ENCODE measurements at regions not wholly inside any gene's neighbourhood (a gene's known extent, or its start where the extent isn't known, plus 50 kb on each side); places are given as distances from the start of the nearest gene placed in this dataset.
A peak's percentile ranks its signal among the peaks of the same experiment; 100 is the strongest.

DNA sequence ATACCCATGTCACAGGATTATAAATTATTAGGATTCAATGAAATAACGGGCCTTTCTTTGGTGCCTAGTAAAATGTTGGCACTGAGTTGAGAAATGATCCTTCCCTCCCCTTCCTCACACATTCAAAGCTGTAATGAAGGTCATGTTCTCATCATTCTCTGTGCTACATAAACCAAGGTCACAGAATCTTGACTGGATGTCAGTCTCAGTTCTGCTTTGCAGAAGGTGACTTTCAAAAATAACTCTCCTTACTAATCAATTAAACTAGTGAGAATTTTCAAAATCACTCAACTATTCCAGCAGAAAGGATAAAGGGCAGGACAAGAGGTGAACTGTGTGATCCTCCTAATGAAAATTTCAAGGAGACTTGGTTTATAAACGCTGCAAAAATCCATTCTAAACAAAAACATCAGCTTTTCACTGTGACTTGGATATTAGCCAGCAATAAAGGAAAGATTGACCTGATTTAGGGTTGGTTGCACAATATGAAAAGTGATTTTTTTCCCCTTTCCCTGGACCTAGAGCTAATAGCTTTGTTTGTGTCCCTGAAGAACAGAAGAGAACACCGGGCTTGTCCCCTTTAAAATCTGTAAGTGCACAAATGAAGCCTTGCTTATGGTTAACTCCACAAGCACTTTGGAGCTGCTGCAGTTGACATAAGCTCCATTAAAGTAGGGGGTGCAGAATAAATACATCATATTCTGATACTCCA is 120.1 kb downstream of the SEC16B start:
- no peak for DNase-seq (ENCODE audit: extremely low read depth in 1 of 11, low read depth in 9 of 11, low spot score in 4 of 11)

DNA sequence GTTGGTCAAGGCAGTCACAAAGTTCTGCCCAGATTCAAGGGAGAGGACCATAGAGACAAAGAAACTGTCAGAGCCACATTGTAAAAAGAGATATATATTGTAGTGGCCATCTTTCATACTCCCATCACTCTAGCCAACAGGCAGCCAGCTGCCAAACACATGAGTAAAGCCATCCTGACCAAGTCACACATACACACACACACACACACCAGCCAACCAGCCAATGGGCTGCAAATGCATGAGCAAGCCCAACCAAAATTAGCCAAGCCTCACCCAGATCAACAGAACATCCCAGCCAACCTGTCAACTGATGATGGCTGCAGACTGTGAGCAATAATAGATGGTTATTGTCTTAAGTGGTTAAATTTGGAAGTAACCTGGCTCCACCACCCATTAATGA is 120.7 kb downstream of the SEC16B start:
- DNase-seq (ENCODE audit: extremely low read depth in 1 of 11, low read depth in 9 of 11, low spot score in 4 of 11), result no peak

DNA sequence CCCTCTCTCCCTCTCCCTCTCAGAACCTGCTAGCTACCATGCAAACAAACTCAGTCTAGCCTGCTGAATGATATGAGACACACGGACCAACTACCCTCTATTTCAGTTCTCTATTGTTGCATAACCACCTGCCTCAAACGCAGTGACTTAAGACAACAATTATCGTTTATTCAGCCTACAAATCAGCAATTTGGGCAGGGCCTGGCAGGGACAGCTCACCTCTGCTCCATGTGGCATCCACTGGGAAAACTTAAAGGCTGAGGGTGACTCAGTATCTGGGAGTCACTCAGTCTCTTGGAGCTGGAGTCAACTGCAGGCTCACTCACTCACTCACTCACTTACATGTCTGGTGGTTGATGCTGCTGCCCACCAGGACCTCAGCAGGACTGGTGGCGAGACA is 121.3 kb downstream of the SEC16B start:
- DNase-seq (ENCODE audit: extremely low read depth in 1 of 11, low read depth in 9 of 11, low spot score in 4 of 11), result no peak

DNA sequence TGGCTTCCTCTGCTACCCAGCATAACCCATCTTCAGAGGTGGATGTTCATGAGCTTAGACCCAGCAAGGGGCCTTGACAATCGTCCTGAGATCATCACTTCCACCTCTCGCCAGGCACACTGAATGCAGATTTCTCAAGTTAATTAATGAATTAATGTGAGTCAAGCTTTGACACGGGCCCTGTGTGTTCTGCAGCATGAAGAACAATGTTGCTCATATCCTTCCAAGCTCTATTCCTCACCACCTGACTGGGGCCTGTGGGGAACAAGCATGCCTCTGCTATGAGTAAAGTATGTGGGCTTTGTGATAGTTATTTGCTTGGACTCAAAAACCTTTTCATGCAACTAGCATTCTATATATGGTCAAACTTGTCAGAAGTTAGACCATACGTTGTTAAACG is 122.0 kb downstream of the SEC16B start:
- no peak for DNase-seq (ENCODE audit: extremely low read depth in 1 of 11, low read depth in 9 of 11, low spot score in 4 of 11)

DNA sequence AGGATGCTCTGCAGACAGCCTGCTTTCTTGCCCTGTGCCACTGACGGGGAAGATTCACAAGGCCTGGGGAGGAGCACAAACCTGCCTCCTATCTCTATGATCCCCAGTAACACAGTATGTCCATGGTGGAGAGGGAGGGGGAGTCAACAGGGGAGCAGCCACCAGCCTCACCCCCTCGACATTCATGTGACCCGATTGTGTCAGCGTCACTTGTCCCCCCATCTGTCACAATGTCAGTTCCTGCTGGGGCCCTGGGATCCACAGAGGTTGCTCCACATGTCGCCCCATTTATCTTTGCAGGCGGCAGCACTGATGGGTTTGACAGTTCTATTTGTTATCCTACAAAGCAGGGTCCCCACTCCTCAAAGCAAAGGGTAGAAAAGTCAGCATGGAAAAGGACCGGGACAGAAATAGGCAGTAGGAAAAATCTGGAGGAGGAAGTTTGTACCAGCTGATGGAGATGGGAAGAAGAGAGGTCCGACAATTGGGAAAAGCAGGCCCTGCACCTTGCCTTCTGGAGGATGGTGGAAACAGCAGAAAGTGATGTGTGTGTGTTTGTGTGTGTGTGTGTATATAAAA is 130.9 kb downstream of the SEC16B start:
- no peak for DNase-seq (ENCODE audit: extremely low read depth in 1 of 11, low read depth in 9 of 11, low spot score in 4 of 11)

DNA sequence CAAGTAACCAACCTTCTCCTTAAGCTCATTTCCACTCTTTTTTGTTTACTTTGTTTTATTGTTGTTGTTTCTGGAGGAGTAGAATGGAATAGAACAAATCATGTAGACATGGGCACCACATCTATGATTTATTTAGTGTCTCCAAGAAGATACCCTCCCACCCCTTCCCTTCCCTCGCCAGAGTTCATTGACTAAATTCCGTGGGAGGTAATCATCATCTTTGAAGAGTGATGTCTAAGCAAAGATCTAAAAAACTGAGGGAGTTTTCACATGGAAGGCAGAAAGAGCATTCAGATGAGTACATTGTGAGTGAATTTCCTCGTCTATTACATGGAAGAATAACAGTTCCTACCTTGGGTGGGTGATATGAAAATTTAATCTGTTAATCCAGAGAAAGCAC is 136.2 kb downstream of the SEC16B start:
- DNase-seq (ENCODE audit: extremely low read depth in 1 of 11, low read depth in 9 of 11, low spot score in 4 of 11), result no peak

DNA sequence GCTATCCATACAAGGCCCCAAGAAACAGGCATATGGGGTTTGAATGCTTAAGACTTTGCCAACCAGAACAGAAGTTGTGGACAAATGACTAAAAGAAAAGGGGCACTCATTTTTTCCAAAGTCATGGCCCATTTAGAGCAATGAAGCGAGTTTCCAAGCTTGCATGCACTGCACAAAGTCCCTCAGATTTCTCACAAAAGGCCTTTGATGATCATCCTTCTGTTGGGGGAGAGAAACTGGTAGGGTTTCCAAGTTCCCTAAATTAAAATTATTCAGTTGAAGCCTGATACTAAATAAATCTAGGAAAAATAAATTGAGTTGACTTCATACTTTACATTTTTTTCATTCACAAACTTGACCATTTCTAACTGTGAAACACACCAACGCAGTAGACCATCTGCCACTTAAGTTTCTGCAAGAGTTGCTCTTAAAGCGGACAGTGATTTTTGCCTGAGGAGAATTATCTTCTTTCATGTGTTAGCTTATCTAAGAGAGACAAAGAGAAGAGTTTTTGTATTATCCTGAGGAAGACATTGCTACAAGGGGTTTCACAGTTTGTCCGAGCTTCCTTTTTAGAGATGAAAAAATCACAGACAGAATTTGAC is 139.2 kb downstream of the SEC16B start:
- no peak for DNase-seq (ENCODE audit: extremely low read depth in 1 of 11, low read depth in 9 of 11, low spot score in 4 of 11)

DNA sequence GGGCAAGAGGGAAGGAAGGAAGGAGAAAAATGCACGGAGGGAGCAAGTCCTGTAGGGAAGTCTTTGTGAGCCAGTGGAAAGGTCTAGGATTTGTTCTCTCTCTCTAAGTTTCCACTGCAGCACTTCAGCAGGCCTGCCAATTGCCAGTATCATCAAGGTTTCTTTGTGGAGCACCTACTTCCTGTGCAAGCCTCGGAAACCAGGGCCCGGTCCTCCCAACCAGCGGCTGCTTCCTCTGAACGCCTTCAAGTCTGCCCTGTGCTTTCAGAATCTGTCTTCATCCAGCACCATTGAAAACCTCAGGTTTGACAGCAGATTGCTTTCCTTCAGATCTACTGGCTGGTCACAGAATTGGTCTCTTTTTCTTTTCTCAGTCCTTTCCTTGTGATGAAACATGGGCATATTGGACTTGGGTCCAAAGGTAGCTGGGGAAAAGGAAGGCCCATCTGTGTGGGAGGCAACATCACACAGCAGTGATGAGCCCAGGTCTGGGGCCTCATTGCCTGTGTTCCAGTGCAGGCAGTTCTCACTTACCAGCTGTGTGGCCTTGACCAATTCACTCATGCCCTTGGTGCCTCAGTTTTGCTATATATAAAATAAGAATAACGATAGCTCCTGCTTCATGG is 144.5 kb downstream of the SEC16B start:
- no peak for DNase-seq (ENCODE audit: extremely low read depth in 1 of 11, low read depth in 9 of 11, low spot score in 4 of 11)

DNA sequence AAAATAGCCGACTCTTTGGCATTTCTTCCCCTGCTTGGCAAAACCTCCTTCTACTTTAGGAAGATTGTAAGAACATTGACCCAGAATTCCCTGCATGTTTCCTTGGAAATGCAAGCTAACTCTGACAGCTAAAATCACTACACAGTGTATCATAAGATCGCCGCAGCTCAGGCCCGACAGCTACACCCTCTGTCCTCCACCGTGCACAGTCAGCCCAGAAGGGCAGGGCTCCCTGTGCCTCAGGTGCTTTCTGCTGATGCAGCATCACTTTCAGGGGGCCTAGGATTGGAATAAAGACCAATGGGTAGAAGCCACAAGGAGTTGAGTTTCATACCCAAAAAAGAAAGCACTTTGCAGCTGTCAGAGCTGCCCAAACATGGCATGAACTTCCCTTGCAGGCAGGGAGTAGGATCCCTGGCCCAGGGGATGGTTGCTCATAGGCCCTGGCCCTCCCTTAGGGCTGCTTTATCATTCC is 145.3 kb downstream of the SEC16B start:
- no peak for DNase-seq (ENCODE audit: extremely low read depth in 1 of 11, low read depth in 9 of 11, low spot score in 4 of 11)

DNA sequence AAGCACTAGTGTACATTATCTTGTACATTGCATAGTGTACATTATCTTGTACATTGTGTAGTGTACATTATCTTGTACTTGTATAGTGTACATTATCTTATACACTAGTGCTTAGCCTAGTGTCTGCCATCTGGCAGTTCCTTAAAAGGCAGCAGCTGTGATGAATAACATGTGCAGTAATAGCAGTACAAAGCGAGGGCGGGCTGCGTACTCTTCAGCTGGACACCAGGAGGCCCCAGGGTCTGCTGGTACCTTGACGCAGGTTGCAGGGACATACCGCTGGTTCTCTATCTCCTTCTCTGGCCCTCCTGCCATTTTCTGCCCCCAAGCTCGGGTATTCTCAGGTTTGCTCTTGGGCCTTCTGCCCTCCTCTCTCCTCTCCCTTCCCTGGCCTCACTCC is 149.6 kb downstream of the SEC16B start:
- no peak for DNase-seq (ENCODE audit: extremely low read depth in 1 of 11, low read depth in 9 of 11, low spot score in 4 of 11)

DNA sequence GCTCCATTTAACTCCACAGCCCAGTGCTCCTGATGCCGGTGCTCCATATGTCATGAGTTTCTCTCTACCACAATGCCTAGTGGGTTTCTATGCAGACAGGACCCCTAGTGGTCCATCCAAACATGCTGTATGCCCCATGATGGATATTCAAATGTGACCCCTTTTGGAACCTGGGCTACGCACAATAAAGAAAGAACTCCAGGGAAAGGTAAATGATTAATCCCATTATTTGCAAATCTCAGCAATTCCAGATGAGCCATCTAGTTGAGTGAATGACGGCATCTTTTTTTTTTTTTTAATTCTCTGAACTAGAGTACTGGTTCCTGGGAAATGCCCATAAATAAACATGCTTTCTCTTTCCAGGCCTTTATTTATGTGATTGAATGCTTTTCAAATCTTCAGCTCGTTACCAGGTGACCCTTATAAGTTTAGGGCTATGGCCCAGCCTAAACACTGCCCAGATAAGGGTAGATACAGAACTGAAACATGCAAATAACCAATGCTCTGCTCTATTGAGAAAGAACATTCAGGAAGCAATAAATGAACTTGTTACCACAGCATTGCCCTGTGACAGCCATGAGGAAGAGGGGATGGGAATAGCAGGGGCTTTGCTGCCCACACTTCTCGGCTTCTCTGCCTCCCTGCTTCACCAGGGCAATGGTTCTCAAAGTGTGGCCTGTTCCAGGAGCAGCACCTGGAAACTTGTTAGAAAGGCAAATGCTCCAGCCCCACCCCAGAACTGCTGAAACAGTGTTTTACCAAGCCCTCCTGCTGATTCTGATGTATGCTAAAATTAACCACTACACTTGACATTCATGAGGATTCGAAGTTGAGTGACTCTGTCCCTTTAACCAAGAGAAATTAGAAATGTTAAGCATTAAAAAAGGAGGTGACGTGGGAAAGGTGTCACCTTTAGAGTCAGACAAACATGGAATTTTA is 151.7 kb downstream of the SEC16B start:
- DNase-seq (ENCODE audit: extremely low read depth in 1 of 11, low read depth in 9 of 11, low spot score in 4 of 11), result peak in 1 of 11 donors; percentile 39

DNA sequence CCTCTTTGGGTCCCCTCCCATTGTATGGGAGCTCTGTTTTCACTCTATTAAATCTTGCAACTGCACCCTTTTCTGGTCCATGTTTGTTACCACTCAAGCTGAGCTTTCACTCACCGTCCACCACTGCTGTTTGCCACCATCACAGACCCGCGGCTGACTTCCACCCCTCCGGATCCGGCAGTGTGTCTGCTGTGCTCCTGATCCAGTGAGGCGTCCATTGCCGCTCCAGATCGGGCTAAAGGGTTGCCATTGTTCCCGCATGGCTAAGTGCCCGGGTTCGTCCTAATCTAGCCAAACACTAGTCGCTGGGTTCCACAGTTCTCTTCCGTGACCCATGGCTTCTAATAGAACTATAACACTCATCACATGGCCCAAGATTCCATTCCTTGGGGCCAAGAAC is 157.2 kb downstream of the SEC16B start:
- DNase-seq (ENCODE audit: extremely low read depth in 1 of 11, low read depth in 9 of 11, low spot score in 4 of 11), result no peak

DNA sequence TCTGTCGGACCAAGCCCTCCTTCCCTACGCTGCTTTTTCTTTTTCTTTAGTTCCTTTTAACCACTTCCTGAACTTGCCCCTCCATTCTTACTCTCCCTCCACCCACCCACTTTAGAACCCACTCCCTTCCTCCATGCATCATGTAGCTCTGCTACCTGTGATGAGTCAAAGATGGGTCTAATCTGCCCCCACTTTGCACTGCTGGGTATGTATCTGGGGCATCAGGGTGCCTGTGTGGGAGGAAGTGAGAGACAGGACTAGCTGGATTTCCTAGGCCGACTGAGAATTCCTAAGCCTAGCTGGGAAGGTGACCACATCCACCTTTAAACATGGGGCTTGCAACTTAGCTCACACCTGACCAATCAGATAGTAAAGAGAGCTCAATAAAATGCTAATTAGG is 157.7 kb downstream of the SEC16B start:
- no peak for DNase-seq (ENCODE audit: extremely low read depth in 1 of 11, low read depth in 9 of 11, low spot score in 4 of 11)

DNA sequence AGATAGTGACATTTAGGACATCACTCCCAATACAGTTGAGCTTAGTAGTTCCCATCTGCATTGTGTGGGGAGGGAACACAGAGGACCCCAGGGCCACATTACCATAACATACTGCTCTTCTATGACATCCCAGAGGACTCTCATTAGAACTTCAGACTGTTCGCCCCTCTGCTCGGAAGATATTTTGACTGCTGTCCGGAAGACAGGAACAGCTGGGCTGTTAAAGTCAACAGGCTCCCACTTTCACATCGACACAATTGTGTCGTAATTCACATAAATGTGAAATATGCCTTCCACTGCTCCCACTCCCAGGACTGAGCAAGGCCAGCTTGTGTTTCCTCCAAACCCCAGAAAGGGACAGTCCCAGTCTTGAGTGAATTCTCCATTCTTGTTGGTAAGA is 158.4 kb downstream of the SEC16B start:
- peak; percentile 47 to 80 (median 65) for DNase-seq (ENCODE audit: extremely low read depth in 1 of 11, low read depth in 9 of 11, low spot score in 4 of 11)

DNA sequence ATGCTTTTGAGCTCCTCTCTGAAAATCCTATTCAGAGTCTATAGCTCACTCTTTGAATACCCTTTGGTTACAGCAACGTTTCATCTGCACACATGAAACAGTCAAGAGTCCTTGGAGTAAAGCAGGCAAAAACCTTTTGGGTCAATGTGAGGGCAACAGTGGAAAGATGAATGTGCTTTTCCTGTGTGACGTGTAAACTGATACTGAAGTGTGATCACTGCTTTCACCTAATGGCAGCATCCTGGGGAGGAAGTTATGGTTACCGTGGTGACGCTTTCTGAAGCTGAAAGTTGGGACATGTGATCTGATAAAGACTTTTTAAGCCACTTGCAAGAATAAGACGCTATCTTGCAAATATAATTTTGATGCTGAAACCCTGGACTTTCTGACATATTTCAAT is 160.0 kb downstream of the SEC16B start:
- DNase-seq (ENCODE audit: extremely low read depth in 1 of 11, low read depth in 9 of 11, low spot score in 4 of 11), result peak in 3 of 11 donors; percentile 17 to 49 (median 45)

DNA sequence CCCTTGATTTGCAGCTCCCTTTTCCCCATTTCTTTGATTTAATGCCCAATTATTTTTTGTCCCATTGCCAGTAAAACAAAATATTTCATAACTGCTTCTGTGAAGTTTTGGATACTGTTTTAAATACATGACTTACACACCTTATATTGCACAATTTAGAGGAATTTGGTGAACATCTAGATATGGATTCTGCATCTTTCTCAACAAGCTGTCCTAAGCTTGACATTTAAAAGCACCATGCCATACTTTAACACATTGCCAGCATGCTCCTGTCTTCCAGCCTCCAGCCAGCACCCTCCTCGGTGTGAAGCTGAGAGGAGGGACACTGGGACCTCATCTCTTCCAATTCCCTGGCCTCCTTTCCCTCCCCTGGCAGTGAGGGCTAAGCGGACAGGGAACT is 167.6 kb downstream of the SEC16B start:
- DNase-seq (ENCODE audit: extremely low read depth in 1 of 11, low read depth in 9 of 11, low spot score in 4 of 11), result no peak

DNA sequence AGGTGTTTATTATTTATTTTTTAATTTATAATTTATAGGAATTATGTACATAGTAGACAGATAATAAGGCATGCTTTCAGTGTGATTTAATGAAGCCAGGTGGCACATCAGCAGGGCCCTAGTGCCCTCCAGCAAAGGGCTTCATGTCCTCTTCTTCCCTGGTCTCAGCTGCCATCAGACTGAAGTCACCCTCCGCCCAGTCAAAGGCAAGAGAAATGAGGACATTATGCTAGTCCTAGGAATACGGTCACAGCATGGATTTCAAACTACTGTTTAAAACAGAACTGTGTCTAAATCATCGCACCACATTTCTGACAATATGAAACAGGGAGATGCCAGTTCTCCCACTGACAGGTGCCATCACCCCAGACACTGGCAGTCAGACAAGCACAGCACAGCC is 168.1 kb downstream of the SEC16B start:
- DNase-seq (ENCODE audit: extremely low read depth in 1 of 11, low read depth in 9 of 11, low spot score in 4 of 11), result no peak

DNA sequence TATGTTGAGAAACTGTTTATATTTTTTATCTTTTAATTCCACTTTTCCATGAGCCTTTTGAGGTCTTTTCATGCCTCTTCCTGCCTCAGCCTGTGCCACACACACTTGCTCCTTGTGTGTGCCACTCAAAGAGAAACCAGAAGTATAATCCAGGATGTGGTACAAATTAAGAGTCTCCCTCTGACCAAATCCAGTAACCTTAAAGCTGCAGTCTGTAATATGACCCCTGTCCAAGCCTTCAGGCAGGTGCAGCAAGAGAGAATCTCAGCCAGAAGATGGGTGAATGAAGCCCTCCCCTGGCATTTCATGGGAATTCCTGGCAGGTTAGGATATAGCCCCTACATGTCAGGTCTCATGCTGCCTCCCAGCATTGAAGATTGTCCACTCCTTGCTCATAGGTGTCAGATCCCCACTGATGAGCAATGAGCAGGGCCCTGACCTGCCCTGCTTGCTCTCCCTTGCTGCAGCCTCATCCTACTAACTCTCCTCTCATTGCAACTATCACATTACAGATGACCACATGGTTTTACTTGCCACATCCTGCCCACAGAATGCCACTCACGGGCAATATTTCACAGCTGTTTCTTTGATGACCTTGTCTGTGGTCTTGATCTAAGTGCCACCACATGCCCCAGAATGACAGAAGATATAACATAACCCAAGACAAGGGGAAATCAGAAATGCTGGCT is 169.3 kb downstream of the SEC16B start:
- DNase-seq (ENCODE audit: extremely low read depth in 1 of 11, low read depth in 9 of 11, low spot score in 4 of 11), result no peak

DNA sequence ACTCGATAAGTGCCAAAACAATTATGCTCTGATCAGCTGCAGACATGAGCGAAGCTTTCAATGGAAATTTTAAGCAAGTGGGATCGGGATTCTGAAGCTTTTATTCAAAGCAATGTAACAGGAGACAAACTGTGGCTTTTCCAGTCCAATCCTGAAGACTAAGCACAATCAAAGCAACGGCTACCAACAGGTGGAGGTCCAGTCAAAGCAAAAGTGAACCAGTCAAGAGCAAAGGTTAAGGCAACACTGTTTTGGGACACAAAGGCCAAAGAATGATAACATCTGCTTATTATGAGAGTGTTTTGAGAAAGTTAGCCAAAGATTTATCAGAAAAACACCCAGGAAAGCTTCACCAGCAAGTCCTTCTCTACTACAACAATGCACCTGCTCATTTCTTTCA is 170.1 kb downstream of the SEC16B start:
- DNase-seq (ENCODE audit: extremely low read depth in 1 of 11, low read depth in 9 of 11, low spot score in 4 of 11), result no peak

Data from renal cortex interstitium (tissue), 11 donors.